ENCODE measurements at regions not wholly inside any gene's neighbourhood (a gene's known extent, or its start where the extent isn't known, plus 50 kb on each side); places are given as distances from the start of the nearest gene placed in this dataset.
"Not testable (repeated sequence)": the region's sequence is repeated elsewhere in the genome, so short reads cannot be mapped to it uniquely, and the experiment has no call there.

DNA sequence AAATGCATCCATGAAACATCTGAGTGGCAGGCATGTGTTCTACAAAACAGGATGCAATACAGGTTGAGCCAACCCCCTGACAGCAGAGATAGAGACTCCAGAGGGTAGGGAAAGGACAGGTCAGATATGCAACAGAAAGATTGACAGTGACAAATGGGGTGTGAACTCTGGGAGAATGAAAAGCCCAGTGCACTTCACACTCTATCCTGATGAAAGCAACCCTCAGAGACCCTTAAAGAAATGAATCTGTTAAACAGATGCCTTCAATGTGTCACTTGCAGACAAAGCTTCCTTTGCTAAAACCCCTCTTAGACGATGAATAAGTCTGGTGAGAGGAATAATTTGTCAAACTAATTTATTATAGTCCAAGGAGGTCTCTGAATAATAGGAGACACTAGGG is 89.9 kb downstream of the RFPL4B start:
- DNase-seq: no peak
- no peak for TF ChIP-seq POLR2A (IDR thresholded peaks at IDR 0.05; ENCODE audit: low read length)
- TF ChIP-seq GATA1 (IDR thresholded peaks at IDR 0.05; ENCODE audit: low read depth, low read length): no peak

DNA sequence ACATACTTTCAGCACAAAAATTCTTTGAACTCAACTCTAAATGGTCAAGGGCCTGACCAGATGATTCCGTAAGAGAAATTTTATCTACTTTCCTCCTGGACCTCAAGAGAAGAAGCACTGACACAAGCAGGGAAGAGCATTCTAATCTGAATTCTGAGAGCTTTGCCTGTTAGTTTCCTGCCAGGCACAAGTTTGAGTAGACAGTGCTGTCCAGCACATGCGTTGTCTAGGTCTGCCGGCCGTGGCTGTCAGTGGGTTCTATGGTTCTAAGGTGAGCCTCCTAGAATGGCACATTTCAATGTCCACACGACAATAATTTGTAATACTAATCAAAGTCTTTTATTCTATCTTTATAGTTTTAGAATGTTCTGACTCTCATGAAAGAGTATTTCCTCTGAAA is 91.9 kb downstream of the RFPL4B start:
- no peak for DNase-seq
- TF ChIP-seq GATA1 (IDR thresholded peaks at IDR 0.05; ENCODE audit: low read depth, low read length) (no peak), POLR2A (IDR thresholded peaks at IDR 0.05; ENCODE audit: low read length) (no peak)

DNA sequence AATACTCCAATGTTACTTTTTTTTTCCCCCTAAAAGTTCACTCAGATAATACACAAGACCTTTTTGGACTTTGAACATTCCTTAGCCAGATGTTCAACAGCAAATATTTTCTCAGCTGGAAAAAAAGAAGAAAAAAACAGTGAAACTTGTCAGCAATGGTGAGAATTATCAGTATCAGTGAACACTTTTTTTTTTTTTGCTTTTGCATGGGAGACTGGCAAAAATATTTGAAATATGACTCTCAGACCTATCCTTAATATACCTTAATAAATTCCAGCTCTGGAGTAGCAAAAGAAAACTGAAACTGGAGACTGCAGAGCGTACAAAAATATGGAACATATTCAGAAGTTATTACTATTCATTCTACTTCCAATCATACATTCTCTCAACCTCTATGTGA is 92.3 kb downstream of the RFPL4B start:
- no peak for DNase-seq
- no peak for TF ChIP-seq POLR2A (IDR thresholded peaks at IDR 0.05; ENCODE audit: low read length)
- no peak for TF ChIP-seq GATA1 (IDR thresholded peaks at IDR 0.05; ENCODE audit: low read depth, low read length)

DNA sequence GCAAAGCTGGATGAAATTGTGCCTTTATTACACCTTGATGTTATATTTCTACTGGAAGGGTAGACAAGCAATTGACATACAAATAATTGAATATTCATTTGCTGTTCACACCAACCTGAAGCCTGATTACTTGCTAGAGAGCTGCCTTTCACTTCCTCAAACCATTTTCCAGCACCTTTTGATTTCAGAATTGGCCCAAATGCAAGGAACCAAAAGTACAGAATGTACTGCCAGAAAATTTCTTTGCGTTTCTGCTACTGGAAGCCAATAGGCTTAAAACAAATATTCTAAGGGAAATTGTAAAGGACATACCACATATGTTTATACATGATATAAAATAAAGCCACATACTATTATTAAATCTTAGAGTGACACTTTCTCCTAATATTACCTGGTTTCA is 94.5 kb downstream of the RFPL4B start:
- TF ChIP-seq GATA1 (IDR thresholded peaks at IDR 0.05; ENCODE audit: low read depth, low read length): no peak
- no peak for TF ChIP-seq POLR2A (IDR thresholded peaks at IDR 0.05; ENCODE audit: low read length)
- no peak for DNase-seq

DNA sequence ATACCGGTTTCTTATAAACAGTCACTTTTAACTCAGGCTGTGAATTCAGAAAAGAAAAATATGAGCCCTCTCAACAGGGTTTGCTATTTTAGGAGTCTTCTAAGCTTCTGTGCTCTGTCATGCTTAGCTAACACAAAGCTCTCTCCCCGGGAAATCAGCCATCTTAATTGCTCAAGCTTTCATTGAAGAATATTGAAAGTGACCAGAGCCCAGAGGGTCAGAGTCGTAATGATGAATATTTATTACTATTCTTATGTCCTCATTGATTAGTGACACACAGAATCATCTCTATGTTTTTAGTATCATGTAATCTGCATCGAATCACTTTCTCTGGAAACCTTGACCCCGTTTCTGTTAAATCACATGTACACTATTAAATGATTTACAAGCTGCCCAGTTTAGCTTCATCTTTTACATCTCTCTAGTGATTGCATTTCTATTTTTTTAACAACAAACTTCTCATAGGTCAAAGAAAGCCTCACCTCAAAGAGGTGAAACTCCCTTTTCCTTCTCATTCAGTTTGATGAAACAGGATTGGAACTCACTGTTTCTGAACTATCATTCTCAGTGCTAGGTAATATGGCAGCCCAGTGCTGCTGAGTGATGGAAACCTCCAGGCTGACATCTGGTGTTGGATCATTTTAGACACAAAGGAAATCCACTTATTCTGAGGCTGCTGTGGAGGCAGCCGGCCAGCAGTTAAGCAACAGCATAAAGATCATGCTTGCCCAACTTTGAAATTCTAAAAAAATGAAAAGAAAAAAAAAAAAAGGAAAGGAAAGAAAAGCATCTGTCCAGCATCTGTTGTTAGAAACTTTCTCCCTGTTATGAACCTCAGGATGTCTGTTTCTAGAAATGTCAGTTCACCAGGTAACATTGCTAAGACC is 96.3 kb downstream of the RFPL4B start:
- TF ChIP-seq GATA1 (IDR thresholded peaks at IDR 0.05; ENCODE audit: low read depth, low read length): no peak
- no peak for TF ChIP-seq POLR2A (IDR thresholded peaks at IDR 0.05; ENCODE audit: low read length)
- no peak for DNase-seq

DNA sequence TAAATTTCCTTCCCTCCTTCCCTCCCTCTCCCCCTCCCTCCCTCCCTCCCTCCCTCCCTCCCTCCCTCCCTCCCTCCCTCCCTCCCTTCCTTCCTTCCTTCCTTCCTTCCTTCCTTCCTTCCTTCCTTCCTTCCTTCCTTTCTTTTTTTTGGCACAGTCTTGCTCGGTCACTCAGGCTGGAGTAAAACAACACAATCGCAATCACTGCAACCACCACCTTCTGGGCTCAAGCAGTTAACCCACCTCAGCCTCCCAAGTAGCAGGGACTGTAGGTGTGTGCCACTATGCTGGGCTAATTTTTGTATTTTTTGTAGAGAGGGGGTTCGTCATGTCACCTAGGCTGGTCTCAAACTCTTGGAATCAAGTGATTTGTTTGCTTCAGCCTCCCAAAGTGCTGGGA is 101.7 kb downstream of the RFPL4B start:
- not testable (repeated sequence) for DNase-seq

DNA sequence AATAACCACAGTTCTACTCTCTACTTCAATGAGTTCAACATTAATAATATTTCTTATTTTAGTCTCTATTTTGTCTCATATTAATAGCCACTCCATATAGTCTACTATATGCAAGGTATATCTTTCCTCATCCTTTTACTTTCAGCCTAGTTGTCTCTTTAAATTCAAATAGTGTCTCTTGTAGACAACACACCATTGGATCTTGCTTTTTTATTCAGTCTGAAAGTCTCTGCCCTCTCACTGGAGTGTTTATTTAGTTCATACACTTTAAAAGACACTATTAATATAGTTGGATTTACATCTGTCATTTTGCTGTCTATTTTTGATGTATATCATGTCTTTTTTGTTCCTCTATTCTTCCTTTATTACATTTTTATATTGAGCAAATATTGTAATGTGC is 103.5 kb downstream of the RFPL4B start:
- DNase-seq: no peak
- TF ChIP-seq POLR2A (IDR thresholded peaks at IDR 0.05; ENCODE audit: low read length): no peak
- TF ChIP-seq GATA1 (IDR thresholded peaks at IDR 0.05; ENCODE audit: low read depth, low read length): no peak

DNA sequence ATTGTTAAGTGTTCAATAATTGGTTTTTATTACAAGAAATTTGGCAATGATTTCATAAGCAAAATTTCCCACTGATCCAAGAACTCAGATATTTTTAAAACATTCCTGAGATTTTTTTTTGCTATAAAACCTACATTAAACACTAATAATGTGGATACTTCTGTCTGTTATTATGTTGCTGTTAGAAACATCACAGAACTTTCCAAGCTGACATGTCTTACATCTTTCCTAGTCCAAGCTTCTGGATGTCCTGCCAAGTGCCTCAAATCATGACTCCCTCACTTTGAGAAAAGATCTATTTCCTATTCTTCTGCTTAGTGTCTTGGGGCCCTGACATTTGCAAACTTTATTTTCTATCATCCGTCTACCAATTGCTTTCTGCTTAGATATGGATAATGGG is 110.8 kb downstream of the RFPL4B start:
- no peak for DNase-seq
- no peak for TF ChIP-seq GATA1 (IDR thresholded peaks at IDR 0.05; ENCODE audit: low read depth, low read length)
- no peak for TF ChIP-seq POLR2A (IDR thresholded peaks at IDR 0.05; ENCODE audit: low read length)

DNA sequence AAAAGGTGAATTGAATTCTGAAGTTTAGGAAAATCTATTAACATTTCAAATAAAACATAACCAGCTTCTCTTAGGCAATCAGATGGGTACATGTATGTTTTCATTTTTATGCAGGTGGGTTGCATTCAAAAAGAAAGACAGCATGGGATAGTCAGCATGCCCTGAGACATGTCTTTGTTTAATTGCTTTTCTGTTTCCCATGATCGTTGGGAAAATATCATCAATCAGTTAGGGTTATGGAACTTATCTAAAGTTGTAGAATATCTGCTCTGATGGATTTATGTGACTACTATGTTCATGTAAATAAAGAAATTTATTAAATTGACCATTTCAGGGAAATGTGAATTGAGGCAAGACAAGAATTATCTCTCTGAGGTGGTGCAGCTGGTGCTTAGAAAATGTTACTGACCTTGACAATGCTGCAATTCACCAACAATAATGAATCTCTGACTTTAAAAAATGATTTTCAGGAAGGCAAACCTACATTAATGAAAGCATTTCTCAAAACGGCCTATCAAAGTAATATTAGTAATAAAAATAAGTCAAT is 112.7 kb downstream of the RFPL4B start:
- no peak for DNase-seq
- TF ChIP-seq POLR2A (IDR thresholded peaks at IDR 0.05; ENCODE audit: low read length) (no peak), GATA1 (IDR thresholded peaks at IDR 0.05; ENCODE audit: low read depth, low read length) (no peak)

DNA sequence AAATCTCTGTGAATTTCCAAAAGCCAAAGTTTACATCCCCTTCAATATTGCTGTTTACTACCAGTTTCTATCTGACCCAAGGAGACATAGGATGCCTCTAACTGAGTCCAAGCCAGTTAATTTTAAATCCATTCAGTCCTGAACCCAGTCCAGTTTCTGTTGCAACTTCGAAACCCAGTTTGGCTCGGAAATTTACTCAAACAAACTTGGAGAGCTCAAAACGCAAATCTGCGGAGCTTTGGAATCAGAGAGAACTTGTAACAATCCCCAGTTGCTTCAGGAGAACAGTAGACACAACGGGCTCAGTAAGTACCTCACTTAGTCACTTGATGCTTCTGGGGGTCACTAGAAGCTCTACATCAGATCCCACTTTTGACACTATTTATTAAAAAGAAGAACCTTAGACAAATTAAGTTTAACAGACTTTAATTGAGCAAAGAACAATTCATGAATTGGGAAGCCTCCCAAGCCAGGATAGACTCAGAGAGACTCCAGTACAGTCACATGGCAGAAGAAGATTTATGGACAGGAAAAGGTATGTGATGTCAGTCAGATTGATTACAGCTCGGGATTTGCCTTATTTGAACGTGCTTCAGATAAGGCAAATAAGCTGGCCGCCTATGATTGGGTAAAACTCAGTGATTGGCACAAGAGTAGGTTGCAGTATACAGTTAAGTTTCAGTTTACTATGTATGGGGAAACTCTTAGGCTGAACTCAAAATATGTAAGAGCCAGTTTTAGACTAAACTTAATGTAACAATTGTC is 118.0 kb downstream of the RFPL4B start:
- no peak for DNase-seq
- TF ChIP-seq POLR2A (IDR thresholded peaks at IDR 0.05; ENCODE audit: low read length): no peak

DNA sequence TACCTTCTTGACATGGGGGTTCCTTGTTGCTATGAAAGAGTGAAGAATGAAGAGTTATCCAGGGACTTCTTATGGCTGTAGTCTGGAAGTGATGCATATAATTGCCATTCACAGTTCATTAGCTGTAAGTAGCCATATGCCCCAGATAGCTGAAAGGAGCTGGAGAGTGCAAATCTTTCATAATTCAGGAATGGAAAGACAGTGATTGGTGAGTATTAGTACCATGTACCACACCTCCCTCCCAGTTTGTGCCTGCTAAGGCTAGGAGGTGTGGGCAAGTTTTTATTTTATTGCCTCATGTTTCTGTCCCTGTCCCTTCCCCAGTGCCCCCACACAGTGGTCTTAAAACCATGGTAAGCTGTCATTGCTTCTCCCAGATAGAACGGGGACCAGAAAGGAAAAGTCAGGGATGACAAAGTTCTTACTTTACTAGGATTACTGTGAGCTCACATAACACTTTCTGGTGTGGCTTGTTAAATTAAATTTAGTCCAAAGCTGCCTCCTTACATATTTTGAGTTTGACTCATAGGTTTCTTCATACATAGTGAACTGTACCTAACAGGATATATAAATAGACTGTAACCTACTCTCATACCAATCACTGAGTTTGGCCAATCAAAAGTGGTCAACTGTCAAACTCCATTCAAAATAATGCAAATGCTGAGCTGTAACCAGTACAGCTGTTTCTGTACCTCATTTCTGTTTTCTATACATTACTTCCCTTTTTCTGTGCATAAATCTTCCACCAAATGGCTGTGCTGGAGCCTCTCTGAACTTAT is 119.4 kb downstream of the RFPL4B start:
- TF ChIP-seq GATA1 (IDR thresholded peaks at IDR 0.05; ENCODE audit: low read depth, low read length) (no peak), POLR2A (IDR thresholded peaks at IDR 0.05; ENCODE audit: low read length) (no peak)

DNA sequence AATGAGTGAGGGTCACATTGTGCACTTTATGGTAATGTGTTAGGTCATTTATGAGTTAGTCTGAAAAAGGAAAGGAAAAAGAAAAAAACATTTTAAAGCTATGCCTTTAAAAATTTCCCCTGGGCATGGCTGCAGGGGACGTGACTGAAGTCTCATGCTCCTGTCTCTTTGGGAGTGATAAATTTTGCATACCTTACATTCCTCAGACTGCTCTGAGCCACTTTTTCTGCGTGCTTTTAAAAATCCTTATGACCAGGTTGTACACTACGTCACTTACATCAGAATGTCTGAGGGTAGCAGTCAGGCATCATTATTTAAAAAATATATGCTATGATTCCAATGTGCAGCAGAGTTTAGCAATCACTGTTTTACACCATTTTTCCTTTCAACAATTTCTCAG is 121.2 kb downstream of the RFPL4B start:
- no peak for DNase-seq
- TF ChIP-seq GATA1 (IDR thresholded peaks at IDR 0.05; ENCODE audit: low read depth, low read length): no peak
- TF ChIP-seq POLR2A (IDR thresholded peaks at IDR 0.05; ENCODE audit: low read length): no peak

More for the DNA sequence above, 119.4 kb downstream of the RFPL4B start:
- DNase-seq: no peak

DNA sequence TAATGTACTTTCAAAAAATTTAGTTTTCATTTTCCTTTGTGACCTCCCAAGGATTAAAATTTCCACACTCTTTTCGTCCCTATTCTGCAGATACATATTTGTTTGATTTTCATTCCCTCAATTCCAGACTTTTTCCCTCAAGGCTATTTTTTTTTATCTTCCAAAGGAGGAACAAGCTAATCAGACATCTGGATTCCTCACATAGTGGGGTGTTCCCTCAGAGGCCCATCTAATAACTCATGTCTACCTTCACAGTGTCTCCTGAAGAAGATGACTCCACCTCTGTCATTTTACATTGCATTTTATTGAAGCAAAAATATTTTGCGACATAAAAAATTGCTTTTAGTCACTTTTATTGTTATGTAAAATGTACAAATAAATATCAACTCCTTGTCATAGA is 122.2 kb downstream of the RFPL4B start:
- TF ChIP-seq POLR2A (IDR thresholded peaks at IDR 0.05; ENCODE audit: low read length) (no peak), GATA1 (IDR thresholded peaks at IDR 0.05; ENCODE audit: low read depth, low read length) (no peak)
- no peak for DNase-seq

DNA sequence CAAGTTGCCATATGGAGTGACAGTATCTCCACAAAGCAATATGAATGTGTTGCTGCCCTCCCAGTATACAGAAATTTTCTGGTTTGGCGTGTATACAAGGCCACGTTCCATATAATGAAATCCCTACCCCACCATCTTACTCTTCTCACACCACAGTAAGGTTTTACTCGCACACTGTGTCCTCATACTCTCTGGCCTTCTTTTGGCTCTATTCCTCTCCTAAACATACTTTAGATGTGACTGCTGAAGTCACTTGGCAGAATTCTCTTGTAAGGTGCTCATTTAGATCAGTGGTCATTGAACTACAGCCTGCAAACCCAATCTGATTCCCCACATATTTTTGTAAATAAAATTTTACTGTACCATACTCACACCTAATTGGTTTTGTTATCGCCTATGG is 123.2 kb downstream of the RFPL4B start:
- DNase-seq: no peak

More for the DNA sequence above, 123.2 kb downstream of the RFPL4B start:
- TF ChIP-seq POLR2A (IDR thresholded peaks at IDR 0.05; ENCODE audit: low read length) (no peak), GATA1 (IDR thresholded peaks at IDR 0.05; ENCODE audit: low read depth, low read length) (no peak)
